ENCODE measurements at regions not wholly inside any gene's neighbourhood (a gene's known extent, or its start where the extent isn't known, plus 50 kb on each side); places are given as distances from the start of the nearest gene placed in this dataset.

GRCh38 chr10:10779511-10779910 is 238.2 kb upstream of the CELF2 start:
- ChIA-PET CTCF (no interaction called here), RAD21 (ENCODE audit: low non-redundant PET in 1 of 2, low total read pairs in 2 of 2, uncharacterized antibody in 2 of 2, unreplicated experiment in 2 of 2) (no interaction called here), POLR2A (no interaction called here)
- no peaks in the 10 kb centered on the region for H3K27me3 ChIP-seq (ENCODE audit: insufficient read depth, low read length)
- no peak overlapping the region for H3K9ac ChIP-seq (ENCODE audit: low read length)
- H3K79me2 ChIP-seq (ENCODE audit: insufficient read depth, low read length): no peaks in the 10 kb centered on the region
- no peak for TF ChIP-seq SRF (IDR thresholded peaks at IDR 0.05; ENCODE audit: low read depth)
- TF ChIP-seq ZFX (IDR thresholded peaks at IDR 0.05): no peak
- TF ChIP-seq POLR2A (IDR thresholded peaks at IDR 0.05; ENCODE audit: borderline replicate concordance, extremely low read depth, insufficient read depth, insufficient read length): no peak
- TF ChIP-seq JUND (IDR thresholded peaks at IDR 0.05): no peak
- TF ChIP-seq SP1 (IDR thresholded peaks at IDR 0.05; ENCODE audit: low read depth): no peak
- TF ChIP-seq ZBTB33 (IDR thresholded peaks at IDR 0.05; ENCODE audit: extremely low read depth, insufficient replicate concordance, low read length): no peak
- no peak for TF ChIP-seq RAD21 (IDR thresholded peaks at IDR 0.05; ENCODE audit: low read depth)
- no peak for TF ChIP-seq REST (IDR thresholded peaks at IDR 0.05; ENCODE audit: low read depth)
- no peak for TF ChIP-seq CTCF (IDR thresholded peaks at IDR 0.05 in 2 of 3, conservative IDR thresholded peaks at IDR 0.05 in 1 of 3; ENCODE audit: borderline replicate concordance in 1 of 3, insufficient read depth in 1 of 3, low read depth in 2 of 3, low read length in 2 of 3)
- no peak overlapping the region for H3K27ac ChIP-seq (ENCODE audit: low read depth, low read length)
- intact Hi-C loops (cut with micrococcal nuclease): no loop called here
- no peaks in the 10 kb centered on the region for H3K9me2 ChIP-seq (ENCODE audit: insufficient read depth)
- H3K4me2 ChIP-seq (ENCODE audit: low read length): no peak overlapping the region
- ATAC-seq: no peak
- no peaks in the 10 kb centered on the region for H3K4me1 ChIP-seq (ENCODE audit: control insufficient read depth in 1 of 2, insufficient read depth in 2 of 2, low read length in 2 of 2)
- H2AFZ ChIP-seq (ENCODE audit: low read depth, low read length, poor library complexity, severe bottlenecking): no peak overlapping the region
- no peaks in the 10 kb centered on the region for H4K20me1 ChIP-seq (ENCODE audit: insufficient read depth)
- no peaks in the 10 kb centered on the region for H3K36me3 ChIP-seq (ENCODE audit: control insufficient read depth in 1 of 2, insufficient read depth in 2 of 2, low read length in 2 of 2)
- no TSS peak for BruUV-seq (replicated peaks)
- H3K4me3 ChIP-seq (replicated peaks in 1 of 2; ENCODE audit: low read depth in 1 of 2, low read length in 2 of 2): no peak overlapping the region
- peaks cover 9 to 10% of the 10 kb centered on the region in 2 experiments; a peak in 2 of 4 replicates for H3K9me3 ChIP-seq (ENCODE audit: control insufficient read depth in 1 of 2, insufficient read depth in 1 of 2, low read depth in 1 of 2, low read length in 2 of 2)
- DNase-seq (ENCODE audit: low read depth, low spot score): no peak

Measured in HCT116 (cell line).